GM18511 (cell line): ENCODE measurements at regions not wholly inside any gene's neighbourhood (a gene's known extent, or its start where the extent isn't known, plus 50 kb on each side); places are given as distances from the start of the nearest gene placed in this dataset.

Experiments
- ATAC-seq: cut with Tn5 transposase; IDR thresholded peaks from one replicate; pipeline ENCODE4 v1.9.1; 2021; ENCODE audit warnings: mild to moderate bottlenecking, moderate library complexity; ENCODE audit not compliant: unreplicated experiment

- no peak for ATAC-seq
Observed at GRCh38 chr9:76964612-76965011, 54.8 kb upstream of the FOXB2 start.

GRCh38 chr9:76962732-76963131 is 56.7 kb upstream of the FOXB2 start:
- ATAC-seq: no peak

- ATAC-seq: no peak
Observed at GRCh38 chr9:76957258-76957657, 51.3 kb upstream of the PRUNE2 start.

- peak; percentile 59 for ATAC-seq
Observed at GRCh38 chr9:76956371-76956770, 50.5 kb upstream of the PRUNE2 start.
